B cell (primary cell): ENCODE measurements at regions not wholly inside any gene's neighbourhood (a gene's known extent, or its start where the extent isn't known, plus 50 kb on each side); places are given as distances from the start of the nearest gene placed in this dataset.

Experiments
- ATAC-seq: fragments of 200-7000 bp; cut with Tn5 transposase; one replicate; pipeline ENCODE4 v1.10.0; 2021; ENCODE audit warnings: low read depth, mild to moderate bottlenecking, moderate number of reproducible peaks, moderate library complexity
- CTCF ChIA-PET: fragments of 350-600 bp; sonication (Branson Sonifier 250); formaldehyde crosslinking; loops from one replicate; lab custom pipeline; 2021; ENCODE audit warnings: antibody characterized with exemption, inconsistent platforms; lab: Charles Lee
- POLR2A ChIA-PET: fragments of 350-600 bp; sonication (Branson Sonifier 250); formaldehyde crosslinking; loops from one replicate; lab custom pipeline; 2021; ENCODE audit warnings: antibody characterized with exemption; lab: Charles Lee
- DNase-seq: peaks from one replicate; pipeline ENCODE4 v3.0.0; 2013
- H2AFZ ChIP-seq: 2 replicates; pipeline ENCODE4 v1.6.1; 2012; ENCODE audit warnings: mild to moderate bottlenecking, low read depth, low read length; ENCODE audit not compliant: insufficient read depth, poor library complexity, severe bottlenecking
- H3K27ac ChIP-seq, 2 donors: 1 replicate in 1 of 2; 2 replicates in 1 of 2; pipeline ENCODE4 v1.5.1; 2012 to 2013; ENCODE audit warnings: low read length in 2 of 2, mild to moderate bottlenecking in 2 of 2, moderate library complexity in 1 of 2
- H3K27me3 ChIP-seq, 4 experiments: fragments of 200-600 bp in 1 of 4; sonication (generic) in 1 of 4; replicated peaks in 1 of 4; 1 replicate in 2 of 4; 2 replicates in 2 of 4; pipeline versions ENCODE4 v1.6.1 to v1.7.0; 2013 to 2016; ENCODE audit warnings: low read length in 3 of 4, mild to moderate bottlenecking in 2 of 4, mixed read lengths in 1 of 4, moderate library complexity in 1 of 4; ENCODE audit not compliant: insufficient read depth in 4 of 4, control insufficient read depth in 3 of 4; ENCODE audit errors: control extremely low read depth in 1 of 4
- H3K36me3 ChIP-seq, 2 experiments: replicated peaks in 1 of 2; 1 replicate in 1 of 2; 2 replicates in 1 of 2; pipeline versions ENCODE4 v1.6.1 to v1.7.1; 2013; ENCODE audit warnings: low read length in 1 of 2; ENCODE audit not compliant: insufficient read depth in 2 of 2, control insufficient read depth in 1 of 2; ENCODE audit errors: control extremely low read depth in 1 of 2, extremely low read depth in 1 of 2
- H3K4me1 ChIP-seq, 2 donors: fragments of 200-600 bp in 1 of 2; sonication (generic) in 1 of 2; 1 replicate in 1 of 2; 2 replicates in 1 of 2; pipeline versions ENCODE4 v1.5.1 to v1.6.1; 2013 to 2017; ENCODE audit warnings: low read length in 2 of 2; ENCODE audit not compliant: control insufficient read depth in 2 of 2, insufficient read depth in 2 of 2
- H3K4me2 ChIP-seq: replicated peaks from 2 replicates; pipeline ENCODE3; 2012; ENCODE audit warnings: mild to moderate bottlenecking, low read depth, low read length; ENCODE audit not compliant: poor library complexity, severe bottlenecking
- H3K4me3 ChIP-seq, 5 experiments: fragments of 200-600 bp in 1 of 5; sonication (generic) in 1 of 5; 1 replicate in 3 of 5; 2 replicates in 2 of 5; pipeline versions ENCODE4 v1.5.1 to v1.7.0; 2011 to 2016; ENCODE audit warnings: low read length in 4 of 5, mild to moderate bottlenecking in 4 of 5, low read depth in 2 of 5, control low read depth in 1 of 5, moderate library complexity in 1 of 5; ENCODE audit not compliant: insufficient read depth in 1 of 5; ENCODE audit errors: control extremely low read depth in 1 of 5, extremely low read depth in 1 of 5
- H3K79me2 ChIP-seq: fragments of 200-600 bp; sonication (generic); one replicate; pipeline ENCODE4 v1.6.0; 2016; ENCODE audit warnings: low read length; ENCODE audit not compliant: control insufficient read depth, insufficient read depth
- H3K9ac ChIP-seq: fragments of 200-600 bp; sonication (generic); 2 replicates; pipeline ENCODE4 v1.6.1; 2017; ENCODE audit warnings: mild to moderate bottlenecking, low read length, moderate library complexity
- H3K9me3 ChIP-seq, 3 donors: one replicate each; pipeline versions ENCODE4 v1.6.1 to v1.7.1; 2013; ENCODE audit warnings: low read length in 2 of 3; ENCODE audit not compliant: control insufficient read depth in 2 of 3, insufficient read depth in 1 of 3; ENCODE audit errors: control extremely low read depth in 1 of 3
- H4K20me1 ChIP-seq: 2 replicates; pipeline ENCODE4 v1.6.0; 2012; ENCODE audit warnings: mild to moderate bottlenecking, low read length; ENCODE audit not compliant: insufficient read depth, control insufficient read depth, poor library complexity, severe bottlenecking
- H3K27ac Mint-ChIP-seq: one replicate; pipeline ENCODE4 v1.8.0; 2021; ENCODE audit warnings: mixed read lengths
- H3K27me3 Mint-ChIP-seq: one replicate; pipeline ENCODE4 v1.8.0; 2021; ENCODE audit warnings: mixed read lengths
- H3K4me1 Mint-ChIP-seq: one replicate; pipeline ENCODE4 v1.8.0; 2021; ENCODE audit warnings: mixed read lengths
- H3K4me3 Mint-ChIP-seq: one replicate; pipeline ENCODE4 v1.8.0; 2021; ENCODE audit warnings: mixed read lengths
- H3K9me3 Mint-ChIP-seq: one replicate; pipeline ENCODE4 v1.8.0; 2022; ENCODE audit warnings: mixed read lengths; ENCODE audit not compliant: insufficient read depth
- CTCF ChIP-seq: fragments of 200-600 bp; IDR thresholded peaks from one replicate; pipeline ENCODE4 v1.8.0; 2022; ENCODE audit warnings: antibody characterized with exemption, mild to moderate bottlenecking
- EZH2 ChIP-seq: IDR thresholded peaks from 2 replicates; pipeline ENCODE4 v1.6.1; 2012; ENCODE audit warnings: borderline replicate concordance, low read depth, mild to moderate bottlenecking, moderate library complexity, low read length; ENCODE audit not compliant: insufficient read depth, poor library complexity, severe bottlenecking
- WGBS: methylation state at CpG from one replicate; pipeline ENCODE4 v1.1.5; 2013; ENCODE audit warnings: missing lambda C conversion rate; ENCODE audit not compliant: insufficient coverage; 5-methylcytosine and 5-hydroxymethylcytosine counted together
- intact Hi-C: fragments of 100-400 bp; cut with micrococcal nuclease; formaldehyde crosslinking; loops from one replicate; pipeline ENCODE4 v1.10.0; 2022

- TF ChIP-seq CTCF = no peak
- no peak for TF ChIP-seq EZH2
- H3K9ac ChIP-seq = no peak overlapping the region
- H3K27ac ChIP-seq = no peak overlapping the region
- Mint-ChIP-seq H3K27me3 (no peaks in the 10 kb centered on the region), H3K27ac (no peak overlapping the region), H3K9me3 (no peaks in the 10 kb centered on the region), H3K4me3 (no peak overlapping the region), H3K4me1 (no peaks in the 10 kb centered on the region)
- H3K36me3 ChIP-seq = no peaks in the 10 kb centered on the region
- DNase-seq (no peak), ATAC-seq (no peak)
- H2AFZ ChIP-seq = no peak overlapping the region
- H3K4me2 ChIP-seq = no peak overlapping the region
- no peaks in the 10 kb centered on the region for H4K20me1 ChIP-seq
- H3K4me3 ChIP-seq = no peak overlapping the region
- WGBS = 73% methylated on average over 1 of the region's 3 CpGs
- ChIA-PET CTCF (no interaction called here), POLR2A (no interaction called here)
- H3K27me3 ChIP-seq = no peaks in the 10 kb centered on the region
- no peaks in the 10 kb centered on the region for H3K4me1 ChIP-seq
- intact Hi-C loops = no loop called here
- peaks cover 0 to 21% (median 0%) of the 10 kb centered on the region in 3 donors for H3K9me3 ChIP-seq
- no peaks in the 10 kb centered on the region for H3K79me2 ChIP-seq
Measured at GRCh38 chr10:44238212-44238611, 146.7 kb downstream of the CXCL12 start.

GRCh38 chr10:44237364-44238049 lies 147.4 kb downstream of the CXCL12 start:
- H3K36me3 ChIP-seq = no peaks in the 10 kb centered on the region
- H3K4me3 ChIP-seq = no peak overlapping the region
- H3K9ac ChIP-seq = no peak overlapping the region
- no peaks in the 10 kb centered on the region for H3K79me2 ChIP-seq
- Mint-ChIP-seq H3K27ac (no peak overlapping the region), H3K9me3 (no peaks in the 10 kb centered on the region), H3K4me1 (no peaks in the 10 kb centered on the region), H3K27me3 (no peaks in the 10 kb centered on the region), H3K4me3 (no peak overlapping the region)
- ATAC-seq (no peak), DNase-seq (no peak)
- peaks cover 0 to 22% (median 0%) of the 10 kb centered on the region in 3 donors for H3K9me3 ChIP-seq
- H3K27ac ChIP-seq = no peak overlapping the region
- ChIA-PET CTCF (no interaction called here), POLR2A (no interaction called here)
- H3K4me2 ChIP-seq = no peak overlapping the region
- no CpG with 5 or more reads among the region's 1 CpG for WGBS
- intact Hi-C loops = no loop called here
- TF ChIP-seq CTCF (no peak), EZH2 (no peak)
- no peaks in the 10 kb centered on the region for H4K20me1 ChIP-seq
- no peaks in the 10 kb centered on the region for H3K4me1 ChIP-seq
- no peaks in the 10 kb centered on the region for H3K27me3 ChIP-seq
- H2AFZ ChIP-seq = no peak overlapping the region
